IPS-18a (cell line): ENCODE measurements at regions not wholly inside any gene's neighbourhood (a gene's known extent, or its start where the extent isn't known, plus 50 kb on each side); places are given as distances from the start of the nearest gene placed in this dataset.
"Not testable (repeated sequence)": the region's sequence is repeated elsewhere in the genome, so short reads cannot be mapped to it uniquely, and the experiment has no call there.

Source experiments
- H3K27ac ChIP-seq: one replicate; pipeline ENCODE4 v1.5.1; 2013; ENCODE audit warnings: low read length
- H3K27me3 ChIP-seq: one replicate; pipeline ENCODE4 v1.6.1; 2013; ENCODE audit warnings: mild to moderate bottlenecking, low read length; ENCODE audit not compliant: control insufficient read depth, insufficient read depth
- H3K36me3 ChIP-seq: one replicate; pipeline ENCODE4 v1.6.1; 2013; ENCODE audit warnings: low read depth, low read length; ENCODE audit not compliant: control insufficient read depth
- H3K4me1 ChIP-seq: one replicate; pipeline ENCODE4 v1.6.1; 2013; ENCODE audit warnings: low read depth, low read length; ENCODE audit not compliant: control insufficient read depth
- H3K4me3 ChIP-seq: one replicate; pipeline ENCODE4 v1.5.1; 2013; ENCODE audit warnings: low read length
- H3K9ac ChIP-seq: one replicate; pipeline ENCODE4 v1.6.1; 2013; ENCODE audit warnings: mild to moderate bottlenecking, low read length, moderate library complexity
- H3K9me3 ChIP-seq: one replicate; pipeline ENCODE4 v1.6.1; 2013; ENCODE audit warnings: low read depth, low read length; ENCODE audit not compliant: control insufficient read depth

- H3K4me3 ChIP-seq = no peak overlapping the region
- H3K9ac ChIP-seq = no peak overlapping the region
- H3K4me1 ChIP-seq = no peaks in the 10 kb centered on the region
- no peak overlapping the region for H3K27ac ChIP-seq
- H3K9me3 ChIP-seq = peaks cover 2% of the 10 kb centered on the region
- H3K36me3 ChIP-seq = no peaks in the 10 kb centered on the region
- H3K27me3 ChIP-seq = no peaks in the 10 kb centered on the region
Measured at GRCh38 chr7:15143936-15144335, 241.4 kb upstream of the DGKB start.

- no peaks in the 10 kb centered on the region for H3K36me3 ChIP-seq
- H3K27ac ChIP-seq = no peak overlapping the region
- no peak overlapping the region for H3K9ac ChIP-seq
- H3K9me3 ChIP-seq = no peaks in the 10 kb centered on the region
- no peaks in the 10 kb centered on the region for H3K27me3 ChIP-seq
- H3K4me3 ChIP-seq = no peak overlapping the region
- H3K4me1 ChIP-seq = no peaks in the 10 kb centered on the region
Measured at GRCh38 chr7:15143121-15143520, 240.6 kb upstream of the DGKB start.

GRCh38 chr7:15140431-15140830 is 237.9 kb upstream of the DGKB start:
- H3K4me1 ChIP-seq = no peaks in the 10 kb centered on the region
- H3K9me3 ChIP-seq = no peaks in the 10 kb centered on the region
- H3K27me3 ChIP-seq = no peaks in the 10 kb centered on the region
- no peaks in the 10 kb centered on the region for H3K36me3 ChIP-seq
- H3K27ac ChIP-seq = no peak overlapping the region
- H3K4me3 ChIP-seq = no peak overlapping the region
- H3K9ac ChIP-seq = no peak overlapping the region

GRCh38 chr7:15131661-15132060 is 229.1 kb upstream of the DGKB start:
- Histone ChIP-seq H3K4me3 (no peak overlapping the region), H3K9ac (no peak overlapping the region), H3K9me3 (no peaks in the 10 kb centered on the region), H3K4me1 (no peaks in the 10 kb centered on the region), H3K27ac (no peak overlapping the region), H3K27me3 (no peaks in the 10 kb centered on the region), H3K36me3 (no peaks in the 10 kb centered on the region)

GRCh38 chr7:15130666-15131541 is 228.4 kb upstream of the DGKB start:
- no peak overlapping the region for H3K27ac ChIP-seq
- H3K9ac ChIP-seq = no peak overlapping the region
- no peak overlapping the region for H3K4me3 ChIP-seq

GRCh38 chr7:15128716-15129115 is 226.2 kb upstream of the DGKB start:
- Histone ChIP-seq H3K27ac (no peak overlapping the region), H3K9ac (no peak overlapping the region), H3K4me3 (no peak overlapping the region), H3K9me3 (no peaks in the 10 kb centered on the region), H3K27me3 (no peaks in the 10 kb centered on the region), H3K36me3 (no peaks in the 10 kb centered on the region), H3K4me1 (no peaks in the 10 kb centered on the region)

More at GRCh38 chr7:15130666-15131541, 228.4 kb upstream of the DGKB start:
- no peaks in the 10 kb centered on the region for H3K27me3 ChIP-seq
- H3K36me3 ChIP-seq = no peaks in the 10 kb centered on the region
- no peaks in the 10 kb centered on the region for H3K9me3 ChIP-seq
- no peaks in the 10 kb centered on the region for H3K4me1 ChIP-seq

GRCh38 chr7:15126653-15127052 is 224.1 kb upstream of the DGKB start:
- H3K9ac ChIP-seq, H3K4me3 ChIP-seq, H3K4me1 ChIP-seq, H3K27ac ChIP-seq, H3K36me3 ChIP-seq, H3K27me3 ChIP-seq, H3K9me3 ChIP-seq: not testable (repeated sequence)

GRCh38 chr7:15123901-15124300 is 221.3 kb upstream of the DGKB start:
- Histone ChIP-seq H3K9me3 (no peaks in the 10 kb centered on the region), H3K27me3 (no peaks in the 10 kb centered on the region), H3K27ac (no peak overlapping the region), H3K4me3 (no peak overlapping the region), H3K36me3 (no peaks in the 10 kb centered on the region), H3K4me1 (no peaks in the 10 kb centered on the region), H3K9ac (no peak overlapping the region)

- Histone ChIP-seq H3K27ac (no peak overlapping the region), H3K36me3 (no peaks in the 10 kb centered on the region), H3K27me3 (no peaks in the 10 kb centered on the region), H3K4me3 (no peak overlapping the region), H3K9me3 (no peaks in the 10 kb centered on the region), H3K9ac (no peak overlapping the region), H3K4me1 (no peaks in the 10 kb centered on the region)
Measured at GRCh38 chr7:15113752-15114151, 211.2 kb upstream of the DGKB start.

- no peaks in the 10 kb centered on the region for H3K36me3 ChIP-seq
- H3K27ac ChIP-seq = no peak overlapping the region
- no peaks in the 10 kb centered on the region for H3K27me3 ChIP-seq
- no peak overlapping the region for H3K9ac ChIP-seq
- H3K9me3 ChIP-seq = no peaks in the 10 kb centered on the region
- no peak overlapping the region for H3K4me3 ChIP-seq
- H3K4me1 ChIP-seq = no peaks in the 10 kb centered on the region
Measured at GRCh38 chr7:15105711-15106110, 203.2 kb upstream of the DGKB start.

GRCh38 chr7:15104411-15105092 is 202.0 kb upstream of the DGKB start:
- no peak overlapping the region for H3K4me3 ChIP-seq
- H3K36me3 ChIP-seq = no peaks in the 10 kb centered on the region
- no peaks in the 10 kb centered on the region for H3K27me3 ChIP-seq
- no peaks in the 10 kb centered on the region for H3K4me1 ChIP-seq
- no peaks in the 10 kb centered on the region for H3K9me3 ChIP-seq
- no peak overlapping the region for H3K27ac ChIP-seq
- H3K9ac ChIP-seq = no peak overlapping the region

GRCh38 chr7:15099074-15099473 is 196.5 kb upstream of the DGKB start:
- Histone ChIP-seq H3K27me3 (no peaks in the 10 kb centered on the region), H3K27ac (no peak overlapping the region), H3K9me3 (no peaks in the 10 kb centered on the region), H3K9ac (no peak overlapping the region), H3K36me3 (no peaks in the 10 kb centered on the region), H3K4me1 (no peaks in the 10 kb centered on the region), H3K4me3 (no peak overlapping the region)
